NT2/D1 (cell line): ENCODE measurements at regions not wholly inside any gene's neighbourhood (a gene's known extent, or its start where the extent isn't known, plus 50 kb on each side); places are given as distances from the start of the nearest gene placed in this dataset.

Source experiments
- SUZ12 ChIP-seq: IDR thresholded peaks from 2 replicates; pipeline ENCODE4 v1.6.1; 2011; ENCODE audit not compliant: insufficient read length, insufficient read depth; ENCODE audit errors: extremely low read depth
- YY1 ChIP-seq: IDR thresholded peaks from 2 replicates; pipeline ENCODE4 v1.6.1; 2011; ENCODE audit not compliant: insufficient read length, insufficient read depth

GRCh38 chr5:155259648-155260047 is 246.1 kb downstream of the KIF4B start:
- TF ChIP-seq SUZ12, result no peak
- TF ChIP-seq YY1, result no peak
